ENCODE measurements at regions not wholly inside any gene's neighbourhood (a gene's known extent, or its start where the extent isn't known, plus 50 kb on each side); places are given as distances from the start of the nearest gene placed in this dataset.

GRCh38 chr6:19261642-19262041 lies 575.5 kb upstream of the ID4 start:
- TF ChIP-seq YY1 (IDR thresholded peaks at IDR 0.05; ENCODE audit: insufficient read depth, insufficient read length), result no peak
- no peak for TF ChIP-seq ZNF274 (IDR thresholded peaks at IDR 0.05; ENCODE audit: low read depth, low read length)
- TF ChIP-seq SUZ12 (IDR thresholded peaks at IDR 0.05; ENCODE audit: extremely low read depth, insufficient read depth, insufficient read length), result no peak
- Histone ChIP-seq H3K4me1 (ENCODE audit: insufficient read depth, insufficient read length) (no peaks in the 10 kb centered on the region), H3K4me3 (ENCODE audit: insufficient read length, low read depth) (no peak overlapping the region), H3K9me3 (ENCODE audit: insufficient read depth, low read length) (no peaks in the 10 kb centered on the region), H3K9ac (ENCODE audit: insufficient read length, low read depth) (no peak overlapping the region), H3K36me3 (ENCODE audit: insufficient read depth, insufficient read length, low read length) (no peaks in the 10 kb centered on the region), H3K27me3 (ENCODE audit: insufficient read depth, insufficient read length) (no peaks in the 10 kb centered on the region)
- no peak for DNase-seq (ENCODE audit: low read depth, low spot score)

GRCh38 chr6:19268117-19268516 lies 569.1 kb upstream of the ID4 start:
- H3K27me3 ChIP-seq (ENCODE audit: insufficient read depth, insufficient read length), result no peaks in the 10 kb centered on the region
- no peaks in the 10 kb centered on the region for H3K4me1 ChIP-seq (ENCODE audit: insufficient read depth, insufficient read length)
- no peaks in the 10 kb centered on the region for H3K36me3 ChIP-seq (ENCODE audit: insufficient read depth, insufficient read length, low read length)
- no peaks in the 10 kb centered on the region for H3K9me3 ChIP-seq (ENCODE audit: insufficient read depth, low read length)
- H3K4me3 ChIP-seq (ENCODE audit: insufficient read length, low read depth), result no peak overlapping the region
- no peak overlapping the region for H3K9ac ChIP-seq (ENCODE audit: insufficient read length, low read depth)
- no peak for TF ChIP-seq YY1 (IDR thresholded peaks at IDR 0.05; ENCODE audit: insufficient read depth, insufficient read length)
- no peak for TF ChIP-seq ZNF274 (IDR thresholded peaks at IDR 0.05; ENCODE audit: low read depth, low read length)
- TF ChIP-seq SUZ12 (IDR thresholded peaks at IDR 0.05; ENCODE audit: extremely low read depth, insufficient read depth, insufficient read length), result no peak
- no peak for DNase-seq (ENCODE audit: low read depth, low spot score)

- Histone ChIP-seq H3K27me3 (ENCODE audit: insufficient read depth, insufficient read length) (no peaks in the 10 kb centered on the region), H3K4me3 (ENCODE audit: insufficient read length, low read depth) (no peak overlapping the region), H3K9ac (ENCODE audit: insufficient read length, low read depth) (no peak overlapping the region), H3K36me3 (ENCODE audit: insufficient read depth, insufficient read length, low read length) (no peaks in the 10 kb centered on the region), H3K4me1 (ENCODE audit: insufficient read depth, insufficient read length) (no peaks in the 10 kb centered on the region), H3K9me3 (ENCODE audit: insufficient read depth, low read length) (no peaks in the 10 kb centered on the region)
- TF ChIP-seq YY1 (IDR thresholded peaks at IDR 0.05; ENCODE audit: insufficient read depth, insufficient read length) (no peak), SUZ12 (IDR thresholded peaks at IDR 0.05; ENCODE audit: extremely low read depth, insufficient read depth, insufficient read length) (no peak), ZNF274 (IDR thresholded peaks at IDR 0.05; ENCODE audit: low read depth, low read length) (no peak)
- DNase-seq (ENCODE audit: low read depth, low spot score), result no peak
Observed at GRCh38 chr6:19268718-19269117, 568.5 kb upstream of the ID4 start.

GRCh38 chr6:19269341-19269898 lies 567.8 kb upstream of the ID4 start:
- TF ChIP-seq YY1 (IDR thresholded peaks at IDR 0.05; ENCODE audit: insufficient read depth, insufficient read length), result no peak
- no peak for TF ChIP-seq ZNF274 (IDR thresholded peaks at IDR 0.05; ENCODE audit: low read depth, low read length)
- TF ChIP-seq SUZ12 (IDR thresholded peaks at IDR 0.05; ENCODE audit: extremely low read depth, insufficient read depth, insufficient read length), result no peak
- no peak for DNase-seq (ENCODE audit: low read depth, low spot score)

GRCh38 chr6:19270616-19271015 lies 566.6 kb upstream of the ID4 start:
- no peak for TF ChIP-seq SUZ12 (IDR thresholded peaks at IDR 0.05; ENCODE audit: extremely low read depth, insufficient read depth, insufficient read length)
- no peak for TF ChIP-seq ZNF274 (IDR thresholded peaks at IDR 0.05; ENCODE audit: low read depth, low read length)
- no peaks in the 10 kb centered on the region for H3K36me3 ChIP-seq (ENCODE audit: insufficient read depth, insufficient read length, low read length)
- no peak overlapping the region for H3K9ac ChIP-seq (ENCODE audit: insufficient read length, low read depth)
- H3K4me3 ChIP-seq (ENCODE audit: insufficient read length, low read depth), result no peak overlapping the region
- DNase-seq (ENCODE audit: low read depth, low spot score), result no peak
- no peaks in the 10 kb centered on the region for H3K27me3 ChIP-seq (ENCODE audit: insufficient read depth, insufficient read length)
- no peaks in the 10 kb centered on the region for H3K4me1 ChIP-seq (ENCODE audit: insufficient read depth, insufficient read length)
- no peaks in the 10 kb centered on the region for H3K9me3 ChIP-seq (ENCODE audit: insufficient read depth, low read length)

More at GRCh38 chr6:19269341-19269898, 567.8 kb upstream of the ID4 start:
- no peaks in the 10 kb centered on the region for H3K4me1 ChIP-seq (ENCODE audit: insufficient read depth, insufficient read length)
- no peaks in the 10 kb centered on the region for H3K9me3 ChIP-seq (ENCODE audit: insufficient read depth, low read length)
- H3K36me3 ChIP-seq (ENCODE audit: insufficient read depth, insufficient read length, low read length), result no peaks in the 10 kb centered on the region
- no peak overlapping the region for H3K4me3 ChIP-seq (ENCODE audit: insufficient read length, low read depth)
- H3K9ac ChIP-seq (ENCODE audit: insufficient read length, low read depth), result no peak overlapping the region
- no peaks in the 10 kb centered on the region for H3K27me3 ChIP-seq (ENCODE audit: insufficient read depth, insufficient read length)

GRCh38 chr6:19279273-19279684 lies 557.9 kb upstream of the ID4 start:
- no peak for TF ChIP-seq YY1 (IDR thresholded peaks at IDR 0.05; ENCODE audit: insufficient read depth, insufficient read length)
- TF ChIP-seq SUZ12 (IDR thresholded peaks at IDR 0.05; ENCODE audit: extremely low read depth, insufficient read depth, insufficient read length), result no peak
- TF ChIP-seq ZNF274 (IDR thresholded peaks at IDR 0.05; ENCODE audit: low read depth, low read length), result no peak
- Histone ChIP-seq H3K36me3 (ENCODE audit: insufficient read depth, insufficient read length, low read length) (no peaks in the 10 kb centered on the region), H3K9ac (ENCODE audit: insufficient read length, low read depth) (no peak overlapping the region), H3K9me3 (ENCODE audit: insufficient read depth, low read length) (no peaks in the 10 kb centered on the region), H3K4me3 (ENCODE audit: insufficient read length, low read depth) (no peak overlapping the region), H3K4me1 (ENCODE audit: insufficient read depth, insufficient read length) (no peaks in the 10 kb centered on the region), H3K27me3 (ENCODE audit: insufficient read depth, insufficient read length) (no peaks in the 10 kb centered on the region)
- no peak for DNase-seq (ENCODE audit: low read depth, low spot score)

- H3K9ac ChIP-seq (ENCODE audit: insufficient read length, low read depth), result no peak overlapping the region
- no peak overlapping the region for H3K4me3 ChIP-seq (ENCODE audit: insufficient read length, low read depth)
- H3K27me3 ChIP-seq (ENCODE audit: insufficient read depth, insufficient read length), result no peaks in the 10 kb centered on the region
- no peak for DNase-seq (ENCODE audit: low read depth, low spot score)
- H3K36me3 ChIP-seq (ENCODE audit: insufficient read depth, insufficient read length, low read length), result no peaks in the 10 kb centered on the region
- H3K9me3 ChIP-seq (ENCODE audit: insufficient read depth, low read length), result no peaks in the 10 kb centered on the region
- TF ChIP-seq SUZ12 (IDR thresholded peaks at IDR 0.05; ENCODE audit: extremely low read depth, insufficient read depth, insufficient read length) (no peak), ZNF274 (IDR thresholded peaks at IDR 0.05; ENCODE audit: low read depth, low read length) (no peak), YY1 (IDR thresholded peaks at IDR 0.05; ENCODE audit: insufficient read depth, insufficient read length) (no peak)
- H3K4me1 ChIP-seq (ENCODE audit: insufficient read depth, insufficient read length), result no peaks in the 10 kb centered on the region
Observed at GRCh38 chr6:19287928-19288327, 549.2 kb upstream of the ID4 start.

All from NT2/D1 (cell line).